Right cardiac atrium (tissue), 5 donors: ENCODE measurements at regions not wholly inside any gene's neighbourhood (a gene's known extent, or its start where the extent isn't known, plus 50 kb on each side); places are given as distances from the start of the nearest gene placed in this dataset.
"Not testable (repeated sequence)": the region's sequence is repeated elsewhere in the genome, so short reads cannot be mapped to it uniquely, and the experiment has no call there.

Source experiments
- ATAC-seq, 2 donors: fragments of 200-7000 bp; cut with Tn5 transposase; one replicate each; pipeline versions ENCODE4 v1.8.0 to v1.9.1; 2020; ENCODE audit warnings: moderate library complexity in 2 of 2, mild to moderate bottlenecking in 1 of 2
- DNase-seq, 3 donors: peaks; one replicate each; pipeline ENCODE4 v3.0.0-alpha.2; 2020
- H3K27ac ChIP-seq: one replicate; pipeline ENCODE4 v1.5.1; 2013; ENCODE audit warnings: mild to moderate bottlenecking, low read length, control low read depth, moderate library complexity
- H3K27me3 ChIP-seq: one replicate; pipeline ENCODE4 v1.6.1; 2013; ENCODE audit not compliant: control insufficient read depth, insufficient read depth
- H3K4me1 ChIP-seq: one replicate; pipeline ENCODE4 v1.6.1; 2013; ENCODE audit warnings: low read length; ENCODE audit not compliant: control insufficient read depth, insufficient read depth
- H3K4me3 ChIP-seq: one replicate; pipeline ENCODE4 v1.5.1; 2013; ENCODE audit warnings: low read length, control low read depth
- H3K9me3 ChIP-seq: one replicate; pipeline ENCODE4 v1.6.1; 2013; ENCODE audit warnings: low read length; ENCODE audit not compliant: control insufficient read depth
- WGBS: extraction: QIAGEN DNeasy Blood & Tissue Kit; methylation state at CpG from one replicate; pipeline ENCODE4 v1.1.7; 2013; 5-methylcytosine and 5-hydroxymethylcytosine counted together
- intact Hi-C, 4 donors: fragments of 100-400 bp; cut with DNase I; formaldehyde crosslinking; loops; one replicate each; pipeline versions ENCODE4 v1.11.0 to v1.14.0; 2022 to 2023
- donor health status: healthy with polysubstance abuse.
- donor health status: DM: no; HTN: yes; CAD: no.
- donor health status: DM: no; HTN: no; CAD: no.
- donor health status: DM: no; HTN: yes; CAD: no; lungs with severe emphysema.
- donor health status: DM: yes; HTN: yes; CAD: no.

DNA sequence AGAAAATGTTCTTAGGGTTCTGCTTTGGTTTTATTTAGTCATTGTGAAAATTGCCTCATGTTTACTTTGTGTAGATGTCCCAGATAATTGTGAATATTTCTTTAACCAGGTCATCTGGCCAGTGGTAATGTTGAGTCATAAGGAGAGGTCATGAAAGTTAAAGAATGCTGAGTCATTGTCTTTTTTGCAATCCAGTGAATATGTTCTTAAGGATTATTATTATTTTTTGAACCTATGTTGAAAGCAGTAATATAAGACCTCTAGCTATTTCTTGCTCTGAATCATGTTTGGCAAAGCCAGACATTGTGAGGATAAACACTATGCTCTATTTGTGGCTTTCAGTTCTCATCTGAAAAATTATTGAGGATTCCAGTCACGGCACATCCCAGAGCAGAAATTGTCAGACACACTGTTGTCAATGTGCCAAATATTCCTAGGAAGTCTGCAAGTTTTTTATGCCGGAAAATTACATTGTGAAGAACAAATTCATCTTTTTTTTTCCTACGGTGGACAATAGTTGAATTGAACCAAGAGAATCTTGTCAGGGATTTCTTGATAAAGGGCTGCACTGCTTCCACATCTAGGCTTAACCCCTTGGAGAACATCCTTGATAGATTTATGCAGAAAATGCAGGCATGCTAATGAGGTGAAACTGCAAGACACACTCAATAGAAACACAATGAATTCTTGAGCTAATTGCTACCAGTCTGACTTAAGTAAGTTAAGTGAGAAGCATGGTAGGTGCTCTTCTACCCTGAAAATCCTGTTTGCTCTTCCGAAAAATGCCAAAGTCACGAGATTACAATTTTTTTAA, 369.6 kb downstream of the ATP23 start:
- Histone ChIP-seq H3K27ac (no peak overlapping the region), H3K27me3 (no peaks in the 10 kb centered on the region), H3K9me3 (no peaks in the 10 kb centered on the region), H3K4me3 (no peak overlapping the region), H3K4me1 (no peaks in the 10 kb centered on the region)
- ATAC-seq (peak in 1 of 2 donors; percentile 66), DNase-seq (no peak)
- 56% methylated on average over 5 of the region's 5 CpGs for WGBS
- intact Hi-C loops: no loop called here

DNA sequence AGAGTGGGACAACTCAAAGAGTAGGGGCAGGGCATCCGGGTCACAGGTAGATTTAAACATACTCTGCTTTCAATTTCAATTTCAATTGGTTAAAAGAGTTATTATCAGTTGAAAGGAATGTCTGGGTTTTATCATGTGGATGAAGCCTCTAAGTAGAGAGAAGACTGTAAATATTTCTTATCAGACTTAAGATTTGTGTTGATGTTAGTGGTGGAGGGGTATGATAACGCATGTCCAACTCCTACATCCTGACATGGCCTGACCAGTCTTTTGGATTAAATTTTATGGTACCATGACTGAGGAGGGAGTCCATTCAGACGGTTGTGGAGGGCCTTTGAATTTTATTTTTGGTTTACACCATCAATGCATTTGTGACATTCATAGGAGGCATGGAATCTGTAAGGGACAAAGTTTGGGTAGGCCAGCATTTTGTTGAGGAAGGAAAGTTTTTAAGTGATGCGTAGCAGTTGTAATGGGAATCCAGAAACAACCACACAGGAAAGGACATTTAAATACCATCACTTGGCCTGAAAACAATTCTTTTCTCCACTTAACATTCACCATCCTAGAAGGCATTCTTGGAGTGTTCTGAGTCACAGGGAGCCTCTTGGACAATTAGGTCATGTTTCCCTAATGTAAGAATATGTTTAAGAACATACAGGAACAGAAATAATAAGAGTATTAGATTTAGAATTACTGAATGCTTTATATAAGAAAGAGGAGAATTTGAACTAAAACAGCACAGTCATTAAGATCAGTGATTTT, 371.9 kb downstream of the ATP23 start:
- intact Hi-C loops: no loop called here
- DNase-seq: no peak
- 82% methylated on average over 4 of the region's 4 CpGs for WGBS
- Histone ChIP-seq H3K27ac (no peak overlapping the region), H3K27me3 (no peaks in the 10 kb centered on the region), H3K4me1 (no peaks in the 10 kb centered on the region), H3K9me3 (no peaks in the 10 kb centered on the region), H3K4me3 (no peak overlapping the region)
- no peak for ATAC-seq

DNA sequence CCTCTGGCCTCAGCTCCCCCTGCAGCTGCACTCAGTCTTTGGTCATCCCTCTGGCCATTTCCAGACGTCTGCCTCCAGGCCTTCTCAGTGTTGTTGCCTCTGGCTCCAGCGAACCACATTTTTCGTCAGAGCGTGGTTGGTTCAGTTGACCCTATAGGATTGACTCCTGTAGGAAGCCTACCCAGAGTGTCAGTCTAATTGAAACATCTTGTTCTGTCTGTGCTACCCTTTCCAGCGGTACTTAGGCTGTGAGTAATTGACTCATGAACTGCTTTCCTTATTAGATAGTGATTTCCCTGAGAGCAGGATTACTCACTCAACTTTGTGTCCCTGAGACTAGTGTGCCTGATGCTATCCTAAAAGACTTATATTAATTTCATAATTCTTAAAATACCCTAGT, 373.2 kb downstream of the ATP23 start:
- Histone ChIP-seq H3K4me1 (no peaks in the 10 kb centered on the region), H3K27me3 (no peaks in the 10 kb centered on the region), H3K9me3 (no peaks in the 10 kb centered on the region), H3K27ac (no peak overlapping the region), H3K4me3 (no peak overlapping the region)
- ATAC-seq: no peak
- intact Hi-C loops: no loop called here
- WGBS: 91% methylated on average over 5 of the region's 5 CpGs
- no peak for DNase-seq

DNA sequence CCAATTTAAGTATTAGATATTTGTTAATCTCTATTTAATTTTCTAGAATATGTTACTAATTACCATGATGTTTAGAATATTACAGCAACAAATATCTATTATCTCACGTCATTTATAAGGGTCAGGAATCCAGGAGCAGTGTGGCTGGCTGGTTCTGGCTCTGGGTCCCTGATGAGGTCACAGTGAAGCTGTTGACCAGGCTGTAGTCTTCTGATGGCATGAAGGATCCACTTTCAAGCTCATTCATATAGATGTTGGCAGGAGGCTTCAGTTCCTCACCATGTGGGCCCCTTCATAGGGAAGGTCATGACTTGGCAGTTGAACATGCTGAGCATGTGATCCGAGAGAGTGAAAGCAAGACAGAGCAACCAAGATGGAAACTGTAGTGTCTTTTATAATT, 375.6 kb downstream of the ATP23 start:
- Histone ChIP-seq H3K27ac (no peak overlapping the region), H3K9me3 (no peaks in the 10 kb centered on the region), H3K4me1 (no peaks in the 10 kb centered on the region), H3K4me3 (no peak overlapping the region), H3K27me3 (no peaks in the 10 kb centered on the region)
- 83% methylated on average over 2 of the region's 2 CpGs for WGBS
- DNase-seq: no peak
- intact Hi-C loops: no loop called here
- ATAC-seq: no peak

DNA sequence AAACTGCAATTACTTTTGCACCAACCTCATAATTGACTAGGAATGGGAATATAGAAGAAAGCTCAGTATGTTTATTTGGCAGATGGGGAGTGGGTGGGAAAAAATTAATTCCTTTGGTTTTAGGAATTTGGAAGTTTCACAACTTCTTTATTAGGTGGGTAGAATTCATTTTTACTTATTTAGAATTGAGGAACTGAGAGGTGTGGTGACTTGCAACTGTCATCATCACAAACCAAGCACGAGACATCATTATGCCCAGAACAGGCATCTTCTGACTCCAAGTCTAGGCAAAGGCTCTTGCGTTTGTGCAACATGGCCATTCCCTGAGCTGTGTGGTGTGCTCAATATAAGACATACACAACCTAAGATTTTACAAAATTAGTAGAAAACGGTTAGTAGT, 380.0 kb downstream of the ATP23 start:
- WGBS: 91% methylated on average over 3 of the region's 3 CpGs
- no peak overlapping the region for H3K27ac ChIP-seq
- no peaks in the 10 kb centered on the region for H3K27me3 ChIP-seq
- no peak for DNase-seq
- H3K9me3 ChIP-seq: no peaks in the 10 kb centered on the region
- intact Hi-C loops: no loop called here
- H3K4me1 ChIP-seq: no peaks in the 10 kb centered on the region
- no peak for ATAC-seq
- H3K4me3 ChIP-seq: no peak overlapping the region

DNA sequence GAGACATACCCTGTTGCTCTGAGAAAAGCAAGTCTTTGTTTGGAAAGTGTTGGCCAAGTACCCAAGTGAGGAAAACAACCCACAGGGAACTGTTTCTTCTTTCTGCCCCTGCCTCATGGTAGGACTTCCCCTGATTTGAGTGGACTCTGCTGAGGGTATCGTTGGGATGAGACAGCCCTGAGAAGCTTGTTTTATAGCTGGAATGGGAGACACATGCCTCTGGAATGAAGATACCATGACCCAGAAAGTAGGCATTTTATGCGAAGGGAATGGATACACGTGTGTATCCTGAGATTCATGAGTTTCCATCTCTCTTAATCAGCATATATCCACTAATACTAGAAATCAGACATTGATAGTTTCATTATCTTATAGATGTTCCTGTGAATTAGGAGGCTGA, 382.3 kb downstream of the ATP23 start:
- ATAC-seq: no peak
- WGBS: 92% methylated on average over 3 of the region's 3 CpGs

DNA sequence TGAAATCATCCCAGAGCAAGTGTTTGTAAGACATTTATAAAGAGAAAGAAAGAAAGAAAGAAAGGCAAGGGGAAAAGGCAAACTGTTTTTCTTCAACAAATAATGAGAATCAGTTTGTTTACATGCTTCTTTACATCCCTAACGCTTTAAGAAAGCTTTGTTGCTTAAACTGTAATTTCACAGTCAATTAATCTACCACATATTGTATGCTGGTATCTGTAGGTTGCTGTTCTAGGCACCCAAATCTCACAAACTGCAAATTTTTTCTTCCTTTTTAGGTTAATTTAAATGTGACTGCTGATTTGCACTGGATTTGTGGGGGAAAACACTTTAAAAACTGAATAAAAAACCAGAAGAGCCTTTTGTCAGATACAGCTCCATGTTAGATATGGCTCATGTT, 384.2 kb downstream of the ATP23 start:
- ATAC-seq: no peak
- Histone ChIP-seq H3K27ac (no peak overlapping the region), H3K4me3 (no peak overlapping the region), H3K9me3 (no peaks in the 10 kb centered on the region), H3K27me3 (no peaks in the 10 kb centered on the region), H3K4me1 (no peaks in the 10 kb centered on the region)
- WGBS: 54% methylated on average over 1 of the region's 1 CpG
- no peak for DNase-seq
- intact Hi-C loops: no loop called here

More for the DNA sequence above, 382.3 kb downstream of the ATP23 start:
- no peaks in the 10 kb centered on the region for H3K9me3 ChIP-seq
- no peak overlapping the region for H3K27ac ChIP-seq
- intact Hi-C loops: no loop called here
- no peak overlapping the region for H3K4me3 ChIP-seq
- no peaks in the 10 kb centered on the region for H3K27me3 ChIP-seq
- no peak for DNase-seq
- H3K4me1 ChIP-seq: no peaks in the 10 kb centered on the region

DNA sequence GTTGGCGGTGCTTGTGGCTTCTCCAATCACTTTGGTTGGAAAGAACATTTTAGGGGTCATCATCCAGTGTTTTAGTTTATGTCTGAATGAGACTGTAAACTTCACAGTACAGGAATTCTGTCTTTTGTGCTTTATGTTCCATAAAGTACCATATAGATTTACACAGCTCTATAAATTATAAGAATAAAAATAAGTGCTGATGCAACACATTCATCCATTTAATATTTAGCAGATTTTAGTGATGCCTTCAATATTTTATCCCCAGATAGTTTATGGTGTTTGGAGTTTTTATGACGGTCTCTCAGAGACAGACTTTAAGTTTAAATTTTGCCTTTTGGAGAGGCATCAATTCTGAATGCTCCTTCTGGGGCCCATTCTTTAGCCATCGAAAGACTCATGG, 385.2 kb downstream of the ATP23 start:
- WGBS: 94% methylated on average over 3 of the region's 3 CpGs
- H3K9me3 ChIP-seq: no peaks in the 10 kb centered on the region
- no peaks in the 10 kb centered on the region for H3K4me1 ChIP-seq
- H3K4me3 ChIP-seq: no peak overlapping the region
- H3K27me3 ChIP-seq: no peaks in the 10 kb centered on the region
- ATAC-seq: no peak
- intact Hi-C loops: no loop called here
- DNase-seq: no peak
- H3K27ac ChIP-seq: no peak overlapping the region

DNA sequence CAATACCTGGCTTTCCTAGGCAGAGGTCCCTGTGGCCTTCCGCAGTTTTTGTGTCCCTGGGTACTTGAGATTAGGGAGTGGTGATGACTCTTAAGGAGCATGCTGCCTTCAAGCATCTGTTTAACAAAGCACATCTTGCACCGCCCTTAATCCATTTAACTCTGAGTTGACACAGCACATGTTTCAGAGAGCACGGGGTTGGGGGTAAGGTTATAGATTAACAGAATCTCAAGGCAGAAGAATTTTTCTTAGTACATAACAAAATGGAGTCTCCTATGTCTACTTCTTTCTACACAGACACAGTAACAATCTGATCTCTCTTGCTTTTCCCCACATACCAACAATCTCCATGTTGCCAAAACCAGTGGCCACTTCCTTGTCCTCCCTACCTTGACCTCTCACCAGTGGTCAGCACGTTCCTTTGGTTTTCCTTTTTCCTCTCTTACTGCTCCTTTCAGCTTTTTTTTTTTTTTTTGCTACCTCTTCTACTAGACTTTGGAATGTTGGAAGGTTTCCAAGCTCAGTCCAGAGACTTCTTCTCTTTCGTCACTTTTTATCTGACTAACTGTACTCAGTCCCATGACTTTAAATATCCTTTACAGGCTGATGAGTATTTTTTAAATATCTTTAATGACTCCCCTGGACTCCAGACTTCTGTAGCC, 395.3 kb downstream of the ATP23 start:
- ATAC-seq, H3K27ac ChIP-seq, DNase-seq, H3K4me3 ChIP-seq, H3K27me3 ChIP-seq, intact Hi-C loops, H3K9me3 ChIP-seq, H3K4me1 ChIP-seq: not testable (repeated sequence)
- WGBS: 12% methylated on average over 2 of the region's 5 CpGs

DNA sequence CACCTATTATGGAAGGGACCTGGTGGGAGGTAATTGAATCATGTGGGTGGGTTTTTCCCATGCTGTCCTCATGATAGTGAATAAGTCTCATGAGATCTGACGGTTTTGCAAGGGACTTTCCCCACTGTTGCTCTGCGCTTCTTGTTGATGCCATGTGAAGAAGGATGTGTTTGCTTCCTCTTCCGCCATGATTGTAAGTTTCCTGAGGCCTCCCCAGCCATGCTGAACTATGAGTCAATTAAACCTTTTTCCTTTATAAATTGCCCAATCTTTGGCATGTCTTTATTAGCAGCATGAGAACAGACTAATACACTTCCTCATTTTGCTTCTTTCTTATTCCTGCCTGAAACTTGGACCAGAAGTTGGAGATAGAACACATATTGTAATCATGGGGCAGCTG, 396.2 kb downstream of the ATP23 start:
- ATAC-seq, H3K27me3 ChIP-seq, intact Hi-C loops, H3K9me3 ChIP-seq, H3K4me3 ChIP-seq, DNase-seq, H3K27ac ChIP-seq, H3K4me1 ChIP-seq: not testable (repeated sequence)
- 79% methylated on average over 3 of the region's 3 CpGs for WGBS

DNA sequence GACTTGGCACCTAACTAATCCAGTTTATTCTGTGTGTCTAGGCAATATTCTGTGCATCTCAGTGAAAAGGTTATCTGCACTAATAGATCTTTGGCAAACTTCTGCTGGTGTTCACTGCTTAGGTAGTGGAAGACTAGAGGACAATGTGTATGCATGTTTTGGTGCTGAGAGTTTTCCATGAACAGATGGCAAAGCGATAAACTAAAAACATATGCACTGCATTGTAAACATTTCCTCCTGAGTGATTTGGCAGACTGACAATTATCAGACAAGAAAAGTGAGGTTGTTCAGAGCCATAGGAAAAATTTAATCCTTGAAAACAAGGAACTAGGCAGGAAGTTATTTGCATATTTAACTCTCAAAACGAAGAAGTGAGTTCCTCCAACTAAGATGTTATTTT, 400.4 kb downstream of the ATP23 start:
- ATAC-seq (no peak), DNase-seq (no peak)
- H3K9me3 ChIP-seq: no peaks in the 10 kb centered on the region
- intact Hi-C loops: loop anchor here in 3 of 4 donors (10.0 kb wide), 4 partner anchors 93 to 823 kb away; no protein-coding TSS in a partner anchor
- WGBS: 43% methylated on average over 2 of the region's 2 CpGs
- H3K4me1 ChIP-seq: no peaks in the 10 kb centered on the region
- no peaks in the 10 kb centered on the region for H3K27me3 ChIP-seq
- no peak overlapping the region for H3K27ac ChIP-seq
- H3K4me3 ChIP-seq: no peak overlapping the region
